HG02571 (cell line): ENCODE measurements at regions not wholly inside any gene's neighbourhood (a gene's known extent, or its start where the extent isn't known, plus 50 kb on each side); places are given as distances from the start of the nearest gene placed in this dataset.
"Not testable (repeated sequence)": the region's sequence is repeated elsewhere in the genome, so short reads cannot be mapped to it uniquely, and the experiment has no call there.

Experiments
- ATAC-seq: cut with Tn5 transposase; IDR thresholded peaks from one replicate; pipeline ENCODE4 v1.9.1; 2021; ENCODE audit warnings: mild to moderate bottlenecking, moderate library complexity; ENCODE audit not compliant: unreplicated experiment

DNA sequence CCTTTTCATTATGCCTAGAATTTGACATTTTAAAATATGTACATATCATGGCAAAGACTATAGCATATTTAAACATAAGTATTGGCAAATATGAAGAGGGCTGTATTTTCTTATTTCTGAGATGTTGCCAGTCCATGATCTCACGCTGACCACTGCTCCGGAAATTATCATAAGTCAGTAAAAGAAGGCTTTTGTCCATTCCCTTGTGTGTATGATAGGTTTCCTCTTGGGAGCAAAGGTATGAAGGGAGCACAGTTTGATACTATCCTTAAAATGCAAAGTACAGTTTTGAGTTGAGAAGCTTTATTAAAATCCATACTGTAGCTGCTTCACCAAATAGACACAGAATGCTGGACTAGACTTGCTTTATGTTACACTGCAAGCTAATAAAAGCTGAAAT, 52.6 kb upstream of the AGA start:
- no peak for ATAC-seq

GRCh38 chr4:177495626-177496025, 53.4 kb upstream of the AGA start:
- ATAC-seq, result not testable (repeated sequence)

GRCh38 chr4:177499537-177499936, 57.3 kb upstream of the AGA start:
- ATAC-seq, result no peak

DNA sequence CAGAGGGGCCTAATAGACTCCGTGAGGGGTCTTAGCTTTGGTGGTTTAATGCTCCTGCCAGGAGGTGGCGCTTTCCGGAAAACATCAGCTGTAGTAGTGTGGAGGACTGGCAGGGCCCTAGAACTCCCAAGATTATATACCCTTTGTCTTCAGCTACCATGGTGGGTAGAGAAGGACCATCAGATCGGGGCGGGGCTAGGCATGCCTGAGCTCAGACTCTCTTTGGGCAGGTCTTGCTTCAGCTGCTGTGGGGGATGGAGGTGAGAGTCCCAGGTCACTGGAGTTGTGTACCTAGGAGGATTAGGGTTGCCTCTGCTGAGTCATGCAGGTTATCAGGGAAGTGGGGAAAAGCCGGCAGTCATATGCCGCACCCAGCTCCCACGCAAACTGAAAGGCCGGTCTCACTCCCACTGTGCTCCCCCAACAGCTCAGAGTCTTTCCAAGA, 63.0 kb upstream of the AGA start:
- no peak for ATAC-seq

DNA sequence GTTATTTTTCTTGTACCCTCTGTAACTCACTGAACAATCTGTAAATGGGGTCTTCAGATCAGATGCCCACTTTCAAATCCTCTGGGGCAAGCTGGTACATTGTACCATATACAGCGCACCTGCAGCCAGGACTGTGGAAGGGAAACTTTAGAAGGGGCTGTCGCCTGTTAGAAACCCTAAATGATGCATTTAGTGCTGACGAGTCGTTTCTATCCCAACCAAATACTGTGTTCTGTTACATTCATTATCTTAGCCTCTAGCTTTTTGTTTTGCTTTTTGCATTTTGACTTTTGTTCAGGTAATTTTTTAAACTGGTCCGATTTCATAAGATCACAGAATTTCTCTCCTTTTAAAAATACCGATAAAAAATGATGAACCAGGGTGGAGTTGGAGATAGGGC, 66.4 kb upstream of the AGA start:
- no peak for ATAC-seq

- no peak for ATAC-seq
These were observed 67.0 kb upstream of the AGA start for GRCh38 chr4:177509226-177509745.

GRCh38 chr4:177511611-177512010, 69.4 kb upstream of the AGA start:
- no peak for ATAC-seq

DNA sequence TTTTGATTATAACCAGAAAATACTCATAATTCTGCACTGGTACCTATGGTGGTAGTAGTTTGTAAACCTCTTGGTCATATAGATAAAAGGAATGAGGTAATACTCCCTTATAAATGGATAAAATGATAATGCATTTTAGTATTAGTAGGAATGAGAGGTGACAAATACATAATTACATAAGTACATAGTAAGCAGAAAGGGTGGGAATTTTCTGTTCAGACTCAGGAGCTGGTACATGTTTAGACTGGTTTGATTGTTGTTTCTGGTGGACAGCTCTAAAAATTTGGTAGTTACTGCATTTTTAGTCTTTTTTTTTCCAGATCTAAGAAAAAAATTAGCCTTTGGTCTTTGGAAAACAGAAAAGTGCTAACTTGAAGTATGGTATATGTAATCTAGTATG, 70.4 kb upstream of the AGA start:
- ATAC-seq, result no peak

GRCh38 chr4:177517862-177518261, 75.6 kb upstream of the AGA start:
- ATAC-seq, result no peak

- no peak for ATAC-seq
These were observed 77.4 kb upstream of the AGA start for GRCh38 chr4:177519481-177520260.

DNA sequence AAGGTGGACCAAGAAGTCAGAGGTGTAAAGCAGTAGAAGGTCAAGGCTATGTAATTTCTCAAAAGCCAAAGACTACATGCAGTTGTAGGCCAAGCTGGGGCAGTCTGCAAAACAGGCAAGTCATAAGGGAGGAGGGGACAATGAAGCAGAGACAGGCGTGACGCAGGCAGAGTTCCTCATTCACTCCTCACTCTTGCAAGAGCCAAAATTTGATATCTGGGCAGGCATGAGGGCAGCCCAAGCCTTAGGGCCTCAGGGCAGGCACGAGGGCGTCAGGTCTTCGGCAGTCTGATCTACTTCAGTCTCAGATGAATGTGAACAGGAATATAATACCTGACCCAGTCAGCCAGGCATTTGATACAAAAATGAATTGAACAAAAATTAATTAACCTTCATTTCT, 86.4 kb upstream of the AGA start:
- no peak for ATAC-seq

DNA sequence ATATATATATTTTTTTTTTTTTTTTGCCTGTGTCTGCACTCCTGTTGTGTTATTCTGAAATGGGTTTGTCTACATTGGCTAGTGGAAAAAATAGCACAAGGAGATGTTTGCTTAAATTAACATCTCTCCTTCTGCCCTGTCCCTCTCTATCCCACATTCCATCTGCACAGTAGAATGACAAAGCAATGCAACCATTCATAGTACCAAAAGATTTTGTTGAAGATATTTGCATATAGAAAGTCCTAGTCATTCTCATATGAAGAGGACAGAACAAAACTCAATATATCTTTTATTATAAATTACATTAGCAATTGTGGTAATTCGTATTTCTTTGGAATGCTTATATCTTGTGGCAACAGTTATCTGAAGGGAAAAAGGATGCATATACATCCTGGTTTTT, 88.3 kb upstream of the AGA start:
- no peak for ATAC-seq

DNA sequence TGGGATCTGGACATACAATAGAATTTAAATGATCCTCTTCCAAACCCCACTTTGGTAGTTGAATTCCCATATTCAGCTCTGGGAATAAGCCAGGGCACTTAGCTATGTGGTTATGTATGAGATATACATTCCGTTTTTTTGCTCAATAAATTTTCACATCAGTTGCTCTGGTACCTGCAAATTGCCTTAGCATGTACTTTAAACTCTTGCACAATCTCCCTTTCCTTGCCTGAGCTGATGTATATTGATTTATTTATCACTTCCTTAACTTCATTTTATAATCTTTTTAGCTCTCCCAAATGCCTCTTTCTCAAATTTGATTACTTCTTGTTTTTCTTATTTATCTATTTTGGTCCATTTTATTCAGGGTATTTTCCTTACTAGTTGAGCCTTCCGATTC, 90.1 kb upstream of the AGA start:
- ATAC-seq, result no peak

GRCh38 chr4:177534841-177535240, 92.6 kb upstream of the AGA start:
- ATAC-seq, result not testable (repeated sequence)

GRCh38 chr4:177546745-177547144, 104.5 kb upstream of the AGA start:
- ATAC-seq, result no peak

DNA sequence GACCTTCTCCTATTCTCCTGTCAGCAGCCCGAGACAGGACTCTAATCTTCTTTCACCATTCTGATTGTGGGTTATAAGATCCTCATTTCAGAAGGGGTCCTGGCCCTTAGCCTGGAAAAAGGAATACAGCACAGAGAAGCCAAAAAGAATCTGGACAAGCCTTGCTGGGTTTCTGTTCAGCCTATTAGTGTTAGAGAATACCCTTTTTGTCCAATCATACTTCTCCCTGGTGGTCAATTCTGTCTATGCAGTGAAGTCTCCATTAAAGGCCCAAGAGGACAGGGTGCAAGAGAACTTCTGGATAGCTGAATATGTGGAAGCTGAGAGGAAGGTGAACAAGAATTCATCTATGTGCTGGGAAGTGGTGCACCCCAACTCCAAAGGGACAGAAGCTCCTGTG, 105.7 kb upstream of the AGA start:
- ATAC-seq, result no peak

GRCh38 chr4:177555007-177555574, 112.9 kb upstream of the AGA start:
- no peak for ATAC-seq

DNA sequence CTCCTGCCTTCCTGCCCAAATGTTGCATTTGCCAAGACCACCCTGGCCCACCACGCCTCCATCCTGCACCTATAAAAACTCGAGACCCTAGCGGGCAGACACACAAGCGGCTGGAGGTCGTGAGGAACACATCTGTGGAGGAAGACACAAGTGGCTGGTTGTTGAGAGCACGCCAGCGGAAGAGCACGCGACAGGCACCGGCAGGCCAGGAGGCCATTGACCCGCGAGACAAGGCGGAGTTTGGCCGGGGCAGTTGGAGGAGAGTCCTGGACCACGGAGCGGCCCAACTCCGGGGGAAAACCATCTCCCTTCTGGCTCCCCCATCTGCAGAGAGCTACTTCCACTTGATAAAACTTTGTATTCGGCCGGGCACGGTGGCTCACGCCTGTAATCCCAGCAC, 115.2 kb upstream of the AGA start:
- ATAC-seq, result no peak

- no peak for ATAC-seq
These were observed 116.8 kb upstream of the AGA start for GRCh38 chr4:177558995-177559394.

DNA sequence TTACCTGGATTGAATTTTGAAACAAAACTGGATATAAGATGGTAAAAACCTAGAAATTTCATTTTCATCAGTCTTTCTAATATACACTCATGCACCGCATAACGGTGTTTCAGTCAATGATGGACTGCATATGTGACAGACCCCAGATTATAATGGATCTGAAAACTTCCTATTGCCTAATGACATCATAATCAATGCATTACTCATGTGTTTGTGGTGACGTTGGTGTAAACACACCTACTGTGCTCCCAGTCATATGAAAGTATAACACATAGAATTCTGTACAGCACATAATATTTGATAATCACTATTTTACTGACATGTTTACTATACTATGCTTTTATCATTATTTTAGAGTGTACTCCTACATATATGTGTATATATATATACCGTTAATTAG, 119.9 kb upstream of the AGA start:
- no peak for ATAC-seq

- no peak for ATAC-seq
These were observed 120.6 kb upstream of the AGA start for GRCh38 chr4:177562859-177563258.

DNA sequence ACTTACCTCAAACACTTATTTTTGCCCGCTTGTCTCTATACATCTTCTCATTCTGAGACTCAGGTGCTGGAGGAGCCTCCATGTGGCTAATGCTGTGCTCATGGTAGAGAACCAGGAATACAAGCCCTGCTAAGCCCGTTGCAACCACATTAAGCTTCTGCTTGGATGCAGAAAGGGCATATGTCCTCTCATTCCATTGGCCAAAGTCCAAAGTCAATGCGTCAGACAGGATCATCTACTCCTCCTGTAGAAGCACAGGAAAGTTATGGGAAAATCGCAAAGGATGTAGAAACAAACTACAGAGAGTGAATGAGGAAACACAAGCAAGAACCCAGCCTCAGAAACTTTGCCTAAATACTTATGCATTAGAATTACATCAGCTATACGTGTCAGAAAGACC, 124.5 kb upstream of the AGA start:
- ATAC-seq, result no peak

- no peak for ATAC-seq
These were observed 126.7 kb upstream of the AGA start for GRCh38 chr4:177568931-177569330.
